ENCODE measurements at regions not wholly inside any gene's neighbourhood (a gene's known extent, or its start where the extent isn't known, plus 50 kb on each side); places are given as distances from the start of the nearest gene placed in this dataset.

- TF ChIP-seq TAL1 (IDR thresholded peaks at IDR 0.05) (0 out of 2 replicates have a peak, but pooled peaks have one; percentile 38), ZZZ3 (IDR thresholded peaks at IDR 0.05) (no peak), ATF6 (CRISPR knock-in tag; IDR thresholded peaks at IDR 0.05) (no peak), ARID1B (IDR thresholded peaks at IDR 0.05) (0 out of 2 replicates have a peak, but pooled peaks have one; percentile 28)
Measured at GRCh38 chr3:150251187-150252062, 156.7 kb upstream of the TSC22D2 start (continued).

GRCh38 chr3:150249779-150250470, 158.2 kb upstream of the TSC22D2 start:
- BruUV-seq (replicated peaks), result no TSS peak
- H3K9ac ChIP-seq (ENCODE audit: insufficient read depth in 1 of 2, low read depth in 2 of 2, low read length in 2 of 2), result peak overlapping the region in 1 of 2 experiments; percentile 44; a peak in 1 of 4 replicates
- H4K20me1 ChIP-seq (replicated peaks; ENCODE audit: control insufficient read depth, insufficient read depth, low read length), result no peaks in the 10 kb centered on the region
- H3K36me3 ChIP-seq (ENCODE audit: control insufficient read depth, insufficient read depth, low read length), result no peaks in the 10 kb centered on the region
- H3K27me3 ChIP-seq (ENCODE audit: control insufficient read depth in 2 of 2, insufficient read depth in 2 of 2, low read length in 2 of 2), result peaks cover 6 to 7% of the 10 kb centered on the region in 2 experiments; a peak in 3 of 5 replicates
- no peaks in the 10 kb centered on the region for H3K9me1 ChIP-seq (ENCODE audit: control insufficient read depth, insufficient read depth, low read length)
- FAIRE-seq (no peak), DNase-seq (ENCODE audit: extremely low read depth in 1 of 4, low spot score in 3 of 4) (no peak), ATAC-seq (no peak)
- H3K27ac ChIP-seq (ENCODE audit: extremely low read depth, low read depth, low read length), result no peak overlapping the region
- H2AFZ ChIP-seq (ENCODE audit: low read depth, low read length), result peak overlapping the region; percentile 40
- no peak overlapping the region for H3K4me2 ChIP-seq (ENCODE audit: insufficient read depth, low read length)
- no peaks in the 10 kb centered on the region for H3K79me2 ChIP-seq (ENCODE audit: control insufficient read depth, insufficient read depth, low read length)
- POLR2A ChIA-PET, result interaction anchor here (0.6 to 1.2 kb wide), 3 partner anchors 9 to 774 kb away, joined by 3 to 6 read pairs (median 3); no protein-coding TSS in a partner anchor
- 22% methylated on average over 7 of the region's 7 CpGs for WGBS (ENCODE audit: insufficient coverage, low coverage, missing lambda C conversion rate)
- no peaks in the 10 kb centered on the region for H3K9me3 ChIP-seq (replicated peaks; ENCODE audit: control insufficient read depth, insufficient read depth, low read depth, low read length)
- intact Hi-C loops (cut with micrococcal nuclease), result no loop called here
- no peak overlapping the region for H3K4me3 ChIP-seq
- H3K4me1 ChIP-seq (replicated peaks in 1 of 2; ENCODE audit: control insufficient read depth in 2 of 2, insufficient read depth in 2 of 2, low read length in 2 of 2), result peaks cover 0 to 6% of the 10 kb centered on the region in 2 experiments; a peak in 3 of 5 replicates
- in situ Hi-C loops (cut with MboI), result no loop called here
- CTCF ChIA-PET (ENCODE audit: low intra/inter-chr PET ratio), result no interaction called here
- no peak for TF ChIP-seq EHMT2 (IDR thresholded peaks at IDR 0.05)
- no peak for TF ChIP-seq MIER1 (IDR thresholded peaks at IDR 0.05; ENCODE audit: low read depth)
- no peak for TF ChIP-seq RBFOX2 (IDR thresholded peaks at IDR 0.05; ENCODE audit: low read depth, low read length)
- TF ChIP-seq IRF9 (tag; IDR thresholded peaks at IDR 0.05), result no peak
- TF ChIP-seq NR2C2 (CRISPR knock-in tag; IDR thresholded peaks at IDR 0.05), result no peak
- TF ChIP-seq NR2C2 (tag; IDR thresholded peaks at IDR 0.05), result no peak
- TF ChIP-seq PBX2 (CRISPR knock-in tag; IDR thresholded peaks at IDR 0.05; ENCODE audit: low read depth), result no peak
- peak; percentile 42 for TF ChIP-seq PBX2 (tag; conservative IDR thresholded peaks at IDR 0.05; ENCODE audit: low read depth)
- peak; percentile 72 for TF ChIP-seq MEIS2 (IDR thresholded peaks at IDR 0.05; ENCODE audit: partially characterized antibody)
